COLO668 (cell line): ENCODE measurements at regions not wholly inside any gene's neighbourhood (a gene's known extent, or its start where the extent isn't known, plus 50 kb on each side); places are given as distances from the start of the nearest gene placed in this dataset.
"Not testable (repeated sequence)": the region's sequence is repeated elsewhere in the genome, so short reads cannot be mapped to it uniquely, and the experiment has no call there.

Experiments used
- DNase-seq: peaks from one replicate; lab custom pipeline; 2025; ENCODE audit not compliant: unreplicated experiment; lab: John Stamatoyannopoulos, UW

DNA sequence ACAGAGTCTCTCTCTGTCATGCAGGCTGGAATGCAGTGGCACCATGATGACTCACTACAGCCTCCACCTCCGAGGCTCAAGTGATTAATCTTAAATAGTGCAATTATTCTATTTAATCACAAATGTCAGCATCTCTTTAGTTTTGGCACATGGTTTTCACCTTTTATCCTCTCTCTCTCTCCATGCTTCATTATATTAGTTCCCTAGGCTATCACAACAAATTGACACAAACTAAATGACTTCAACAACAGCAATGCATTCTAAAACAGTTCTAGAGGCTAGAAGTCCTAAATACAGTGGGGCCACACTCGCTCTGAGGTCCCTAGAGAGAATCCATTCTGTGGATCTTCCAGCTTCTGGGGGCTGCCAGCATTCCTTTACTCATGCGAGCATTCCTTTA is 178.2 kb upstream of the ZNG1F start:
- DNase-seq: not testable (repeated sequence)

- DNase-seq: not testable (repeated sequence)
Measured at GRCh38 chr9:41361790-41362189, 172.7 kb upstream of the ZNG1F start.

DNA sequence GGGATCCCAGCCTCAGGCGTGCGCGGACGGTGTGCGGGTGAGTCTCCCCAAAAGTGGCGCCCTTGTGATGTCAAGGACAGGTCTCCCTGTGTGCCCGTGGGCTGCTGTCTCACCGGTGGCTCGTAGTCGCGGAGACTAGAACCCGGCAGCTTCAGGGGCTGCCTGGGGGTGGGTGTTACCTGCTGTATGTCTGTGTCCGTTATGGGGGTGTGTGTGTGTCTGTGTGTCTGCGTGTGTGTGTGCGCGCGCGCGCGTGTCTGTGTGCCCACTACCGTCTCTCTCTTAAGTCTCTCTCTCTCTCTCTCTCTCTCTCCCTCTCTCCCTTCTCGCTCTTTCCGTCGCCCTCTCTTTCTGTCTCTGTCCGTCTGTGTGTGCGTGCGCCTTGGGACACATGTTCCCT is 170.0 kb upstream of the ZNG1F start:
- DNase-seq: peak; percentile 37

DNA sequence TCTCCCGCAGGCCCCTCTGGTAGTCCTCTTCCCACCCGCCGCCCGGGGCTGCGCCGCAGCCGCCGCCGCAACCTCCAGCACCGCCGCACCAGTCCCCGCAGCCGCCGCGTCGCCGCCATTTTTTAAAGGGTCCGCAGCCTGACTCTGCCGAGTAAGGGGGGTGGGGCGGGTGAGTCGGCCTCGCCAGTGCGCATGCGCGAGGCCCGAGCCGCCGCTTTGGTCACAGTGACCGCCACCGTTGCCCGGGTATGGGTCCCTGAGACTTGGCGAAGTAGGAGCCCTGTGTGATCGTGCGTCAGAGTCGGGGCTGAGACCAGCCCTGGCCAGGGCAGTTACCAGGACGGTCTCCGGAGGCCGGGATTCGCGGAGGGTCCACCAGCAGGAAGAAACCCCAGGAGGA is 169.6 kb upstream of the ZNG1F start:
- DNase-seq: peak; percentile 75

- not testable (repeated sequence) for DNase-seq
Measured at GRCh38 chr9:41357918-41358404, 168.8 kb upstream of the ZNG1F start.

DNA sequence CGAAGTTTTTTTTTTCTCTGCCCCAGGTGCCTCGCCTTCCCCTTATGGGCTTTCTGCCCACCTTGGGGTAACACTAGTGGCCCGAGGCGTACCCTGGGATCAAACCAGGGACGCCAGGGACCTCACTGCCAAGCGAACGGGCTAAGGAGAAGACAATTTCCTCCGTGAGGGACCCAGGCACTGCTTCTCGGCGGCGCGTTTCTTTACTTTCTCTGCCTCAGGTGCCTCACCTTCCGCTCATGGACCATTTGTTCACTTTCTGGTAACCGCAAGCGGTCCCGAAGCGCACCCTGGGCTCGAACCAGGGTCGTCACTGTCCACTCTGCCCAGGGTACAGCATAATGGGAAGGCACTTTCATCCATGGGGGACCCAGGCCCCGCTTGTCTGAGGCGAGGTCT is 168.2 kb upstream of the ZNG1F start:
- DNase-seq: not testable (repeated sequence)

- DNase-seq: peak; percentile 71
Measured at GRCh38 chr9:41356588-41357349, 167.7 kb upstream of the ZNG1F start.

GRCh38 chr9:41355712-41356450 is 166.8 kb upstream of the ZNG1F start:
- DNase-seq: not testable (repeated sequence)

GRCh38 chr9:41354978-41355377 is 165.9 kb upstream of the ZNG1F start:
- DNase-seq: not testable (repeated sequence)

DNA sequence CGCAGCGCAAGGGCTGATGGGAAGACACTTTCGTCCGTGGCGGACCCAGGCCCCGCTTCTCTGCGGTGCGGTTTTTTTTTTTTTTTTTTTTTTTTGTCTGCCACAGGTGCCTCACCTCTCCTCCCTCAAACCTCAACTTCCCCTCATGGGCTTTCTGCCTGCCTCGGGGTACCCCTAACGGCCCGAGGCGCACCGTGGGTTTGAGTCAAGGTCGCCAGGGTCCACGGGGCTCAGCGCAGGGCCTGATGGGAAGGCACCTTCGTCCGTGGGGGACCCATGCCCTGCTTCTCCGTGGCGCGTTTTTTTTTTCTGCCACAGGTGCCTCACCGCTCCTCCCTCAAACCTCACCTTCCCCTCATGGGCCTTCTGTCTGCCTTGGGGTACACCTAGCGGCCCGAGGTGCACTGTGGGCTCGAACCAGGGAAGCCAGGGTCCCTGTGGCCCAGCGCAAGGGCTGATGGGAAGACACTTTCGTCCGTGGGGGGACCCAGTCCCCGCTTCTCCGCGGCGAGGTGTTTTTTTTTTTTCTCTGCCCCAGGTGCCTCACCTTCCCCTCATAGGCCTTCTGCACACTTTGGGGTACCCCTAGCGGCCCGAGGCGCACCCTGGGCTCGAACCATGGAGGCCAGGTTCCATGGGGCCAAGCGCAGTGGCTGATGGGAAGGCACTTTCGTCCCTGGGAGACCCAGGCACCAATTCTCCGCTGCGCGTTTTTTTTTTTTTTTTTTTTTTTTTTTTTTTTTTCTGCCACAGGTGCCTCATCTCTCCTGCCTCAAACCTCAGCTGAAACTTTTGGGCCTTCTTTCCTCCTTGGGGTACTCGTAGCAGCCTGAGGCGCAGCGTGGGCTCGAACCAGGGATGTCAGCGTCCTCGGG is 165.2 kb upstream of the ZNG1F start:
- not testable (repeated sequence) for DNase-seq

GRCh38 chr9:41353026-41353425 is 163.9 kb upstream of the ZNG1F start:
- DNase-seq: not testable (repeated sequence)

- DNase-seq: not testable (repeated sequence)
Measured at GRCh38 chr9:41352390-41352789, 163.3 kb upstream of the ZNG1F start.

- DNase-seq: not testable (repeated sequence)
Measured at GRCh38 chr9:41347893-41348292, 158.8 kb upstream of the ZNG1F start.

GRCh38 chr9:41332562-41332961 is 143.4 kb upstream of the ZNG1F start:
- DNase-seq: not testable (repeated sequence)

- not testable (repeated sequence) for DNase-seq
Measured at GRCh38 chr9:41321277-41321676, 132.2 kb upstream of the ZNG1F start.

DNA sequence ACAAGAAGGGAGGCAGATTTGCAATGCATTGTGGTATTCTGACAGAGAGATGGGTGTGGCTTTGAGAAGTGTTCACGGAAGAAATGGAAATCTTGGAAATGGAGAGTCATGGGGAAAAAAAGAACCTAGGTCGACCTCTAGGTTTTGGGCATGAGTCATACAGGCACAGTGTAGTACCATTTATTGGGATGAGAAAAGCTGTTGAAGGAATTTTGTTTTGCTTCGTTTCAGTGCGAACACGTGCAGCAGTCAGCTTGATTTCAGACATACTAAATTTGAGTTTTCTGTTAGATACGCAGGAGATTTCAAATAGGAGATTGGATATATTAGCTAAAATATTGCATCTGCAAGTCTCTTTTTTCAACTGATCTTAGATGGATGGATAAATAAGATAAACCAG is 119.8 kb upstream of the ZNG1F start:
- DNase-seq: not testable (repeated sequence)

- not testable (repeated sequence) for DNase-seq
Measured at GRCh38 chr9:41285744-41286143, 96.6 kb upstream of the ZNG1F start.

GRCh38 chr9:41280299-41281238 is 91.5 kb upstream of the ZNG1F start:
- DNase-seq: not testable (repeated sequence)

GRCh38 chr9:41279437-41279836 is 90.3 kb upstream of the ZNG1F start:
- not testable (repeated sequence) for DNase-seq

DNA sequence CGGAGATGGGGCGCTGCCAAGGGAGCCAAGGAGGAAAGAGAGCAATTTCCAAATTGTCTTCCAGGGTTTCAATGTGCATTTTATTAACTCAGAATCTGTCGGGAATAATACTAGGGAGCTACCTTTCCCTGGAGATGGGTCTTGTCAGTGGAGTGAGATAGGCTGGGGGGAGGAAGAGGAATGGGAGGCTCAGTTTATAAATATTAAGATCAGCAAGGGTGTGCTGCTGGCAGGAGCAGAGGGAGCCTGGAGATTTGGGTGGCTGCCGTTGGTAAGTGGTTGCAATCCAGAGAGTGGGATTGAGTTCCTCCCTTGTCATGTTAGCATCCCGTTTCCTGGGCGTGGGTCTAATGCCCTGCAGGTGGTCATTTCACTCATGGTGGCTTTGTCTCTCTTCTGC is 89.9 kb upstream of the ZNG1F start:
- DNase-seq: not testable (repeated sequence)
